Aorta (tissue), 5 donors: ENCODE measurements at regions not wholly inside any gene's neighbourhood (a gene's known extent, or its start where the extent isn't known, plus 50 kb on each side); places are given as distances from the start of the nearest gene placed in this dataset.

Source experiments
- ATAC-seq: fragments of 200-7000 bp; cut with Tn5 transposase; one replicate; pipeline ENCODE4 v1.9.1; 2022; ENCODE audit warnings: moderate library complexity; ENCODE audit not compliant: low FRiP score
- DNase-seq, 2 donors: peaks; one replicate each; pipeline ENCODE4 v3.0.0-alpha.2; 2020
- H3K27ac ChIP-seq, 2 donors: one replicate each; pipeline ENCODE4 v1.5.1; 2013; ENCODE audit warnings: low read length in 2 of 2, mild to moderate bottlenecking in 2 of 2, moderate library complexity in 2 of 2, control low read depth in 1 of 2, inconsistent platforms in 1 of 2, low read depth in 1 of 2
- H3K27me3 ChIP-seq, 2 donors: one replicate each; pipeline ENCODE4 v1.6.1; 2013; ENCODE audit warnings: control low read depth in 1 of 2, low read length in 1 of 2, mild to moderate bottlenecking in 1 of 2, moderate library complexity in 1 of 2; ENCODE audit not compliant: insufficient read depth in 2 of 2, control insufficient read depth in 1 of 2
- H3K36me3 ChIP-seq, 2 donors: one replicate each; pipeline ENCODE4 v1.6.1; 2013; ENCODE audit warnings: control low read depth in 1 of 2, low read length in 1 of 2, mild to moderate bottlenecking in 1 of 2; ENCODE audit not compliant: insufficient read depth in 2 of 2, control insufficient read depth in 1 of 2
- H3K4me1 ChIP-seq, 2 donors: one replicate each; pipeline ENCODE4 v1.6.1; 2013; ENCODE audit warnings: low read length in 2 of 2, control low read depth in 1 of 2, mild to moderate bottlenecking in 1 of 2, moderate library complexity in 1 of 2; ENCODE audit not compliant: insufficient read depth in 2 of 2, control insufficient read depth in 1 of 2
- H3K4me3 ChIP-seq, 2 donors: one replicate each; pipeline ENCODE4 v1.5.1; 2013; ENCODE audit warnings: low read length in 2 of 2, control low read depth in 1 of 2, mild to moderate bottlenecking in 1 of 2
- H3K9me3 ChIP-seq: one replicate; pipeline ENCODE4 v1.6.1; 2013; ENCODE audit warnings: mild to moderate bottlenecking, low read length; ENCODE audit not compliant: control insufficient read depth
- WGBS, 2 donors: extraction: QIAGEN DNeasy Blood & Tissue Kit; methylation state at CpG; one replicate each; pipeline ENCODE4 v1.1.7; 2013; 5-methylcytosine and 5-hydroxymethylcytosine counted together
- intact Hi-C, 2 donors: fragments of 100-400 bp; cut with DNase I; formaldehyde crosslinking; loops; one replicate each; pipeline versions ENCODE4 v1.14.2 to v1.15.0; 2022
- donor health status: healthy with polysubstance abuse.
- donor health status: Bipolar disorder and iron deficiency.
- donor health status: DM: no; HTN: no; CAD: no.
- donor health status: DM: no; HTN: no; CAD: no.
- donor health status: DM: yes; HTN: yes; CAD: no.

DNA sequence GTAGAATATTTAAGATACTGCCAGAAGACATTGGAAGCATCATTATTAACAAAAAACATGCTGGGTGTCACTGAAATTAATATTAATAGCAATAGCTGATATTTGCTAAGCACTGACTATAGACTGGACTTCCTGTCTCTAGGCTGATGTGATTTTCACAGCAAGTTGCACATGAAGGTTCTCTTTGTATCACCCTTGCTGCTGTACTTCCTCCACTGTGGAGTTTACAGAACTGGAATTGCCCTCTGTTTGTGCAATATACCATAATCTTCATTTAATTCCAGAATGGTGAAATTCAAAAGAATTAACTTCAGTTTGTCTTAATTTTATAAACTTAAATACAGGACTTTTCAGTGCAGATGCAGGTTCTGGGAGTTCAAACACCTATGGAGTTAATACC is 585.1 kb downstream of the RNF144A start:
- no peak overlapping the region for H3K4me3 ChIP-seq
- intact Hi-C loops = no loop called here
- peaks cover 0 to 2% of the 10 kb centered on the region in 2 donors for H3K27me3 ChIP-seq
- H3K27ac ChIP-seq = no peak overlapping the region
- H3K4me1 ChIP-seq = no peaks in the 10 kb centered on the region
- DNase-seq (no peak), ATAC-seq (no peak)
- H3K36me3 ChIP-seq = no peaks in the 10 kb centered on the region
- H3K9me3 ChIP-seq = no peaks in the 10 kb centered on the region

DNA sequence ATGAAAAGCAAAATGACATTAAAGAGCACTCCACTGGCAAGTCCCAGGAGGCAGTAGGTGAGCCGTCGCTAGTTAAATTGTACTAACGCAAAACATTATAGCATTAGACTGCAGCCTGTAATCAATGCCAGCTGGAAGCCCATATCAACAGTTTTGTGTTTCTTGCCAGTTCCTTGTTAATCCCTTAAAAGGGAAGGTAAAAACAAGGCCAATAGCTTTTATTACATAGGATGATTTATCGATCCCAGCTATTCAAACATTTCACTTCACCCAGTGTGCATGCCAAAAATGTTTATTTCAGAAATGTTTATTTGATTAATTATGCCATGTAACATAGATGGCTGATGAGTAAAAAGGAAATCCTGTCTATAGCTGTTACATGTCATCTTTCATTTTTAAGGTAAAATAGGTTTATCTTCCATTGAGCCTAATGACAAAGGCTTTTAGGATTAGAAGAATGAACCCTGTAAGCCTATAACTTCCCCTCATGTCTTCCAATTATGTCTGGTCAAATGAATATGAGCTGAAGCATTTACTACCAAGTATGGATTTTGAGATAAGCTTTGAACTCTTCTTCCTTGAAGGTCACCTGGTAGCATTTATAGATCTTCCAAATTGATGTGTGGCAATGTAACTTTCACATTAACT is 591.2 kb downstream of the RNF144A start:
- DNase-seq (no peak), ATAC-seq (no peak)
- H3K4me1 ChIP-seq = no peaks in the 10 kb centered on the region
- H3K27me3 ChIP-seq = peaks cover 0 to 2% of the 10 kb centered on the region in 2 donors
- H3K9me3 ChIP-seq = peaks cover 4% of the 10 kb centered on the region
- intact Hi-C loops = no loop called here
- H3K36me3 ChIP-seq = no peaks in the 10 kb centered on the region
- H3K27ac ChIP-seq = no peak overlapping the region
- WGBS, 2 donors = 19 to 21% methylated on average over 4 of the region's 4 CpGs
- H3K4me3 ChIP-seq = no peak overlapping the region

DNA sequence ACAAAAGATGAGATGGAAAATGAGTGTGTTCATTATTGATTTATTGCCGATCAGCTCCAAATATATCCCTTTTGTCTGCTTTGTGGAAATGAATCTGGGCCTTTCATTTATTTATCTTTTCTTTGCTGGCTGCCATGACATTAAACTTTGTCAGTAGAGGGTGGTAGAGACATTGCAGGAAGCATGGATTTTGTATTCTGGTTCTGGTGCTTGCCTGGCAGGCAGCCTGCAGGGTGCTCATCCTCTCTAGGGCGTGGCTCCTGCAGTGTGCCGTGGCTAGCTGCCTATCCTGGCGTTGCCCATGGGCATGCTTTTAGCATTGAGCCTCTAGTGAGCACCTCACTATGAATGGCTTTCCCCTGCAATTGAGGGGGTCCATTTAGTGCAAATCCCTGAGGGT is 593.1 kb downstream of the RNF144A start:
- ATAC-seq (no peak), DNase-seq (no peak)
- intact Hi-C loops = no loop called here
- H3K4me1 ChIP-seq = no peaks in the 10 kb centered on the region
- peaks cover 0 to 2% of the 10 kb centered on the region in 2 donors for H3K27me3 ChIP-seq
- no peaks in the 10 kb centered on the region for H3K36me3 ChIP-seq
- H3K9me3 ChIP-seq = peaks cover 4% of the 10 kb centered on the region
- H3K27ac ChIP-seq = no peak overlapping the region
- 84 to 96% methylated on average over 4 of the region's 4 CpGs for WGBS, 2 donors
- no peak overlapping the region for H3K4me3 ChIP-seq

DNA sequence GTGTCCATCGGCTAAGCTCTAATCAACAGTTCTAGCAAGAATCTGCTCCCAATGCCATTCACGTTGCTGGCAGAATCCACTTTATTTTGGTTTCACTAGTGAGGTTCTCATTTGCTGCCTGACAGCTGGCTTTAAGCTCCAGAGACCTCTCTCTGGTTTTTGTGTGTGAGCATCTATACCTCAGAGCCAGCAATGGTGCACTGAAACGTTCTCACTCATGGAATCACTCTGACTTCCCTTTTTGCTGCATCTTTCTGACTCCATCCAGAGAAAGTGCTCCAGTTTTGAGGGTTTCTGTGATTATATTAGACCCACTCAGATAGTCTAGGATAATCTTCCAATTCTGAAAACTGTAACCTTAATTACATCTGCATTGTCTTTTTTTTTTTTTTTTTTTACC is 596.6 kb downstream of the RNF144A start:
- Histone ChIP-seq H3K36me3 (no peaks in the 10 kb centered on the region), H3K9me3 (peaks cover 4% of the 10 kb centered on the region), H3K4me1 (no peaks in the 10 kb centered on the region), H3K27me3 (no peaks in the 10 kb centered on the region), H3K4me3 (no peak overlapping the region), H3K27ac (no peak overlapping the region)
- intact Hi-C loops = no loop called here
- WGBS, 2 donors = 78 to 86% methylated on average over 3 of the region's 3 CpGs
- DNase-seq (no peak), ATAC-seq (no peak)

DNA sequence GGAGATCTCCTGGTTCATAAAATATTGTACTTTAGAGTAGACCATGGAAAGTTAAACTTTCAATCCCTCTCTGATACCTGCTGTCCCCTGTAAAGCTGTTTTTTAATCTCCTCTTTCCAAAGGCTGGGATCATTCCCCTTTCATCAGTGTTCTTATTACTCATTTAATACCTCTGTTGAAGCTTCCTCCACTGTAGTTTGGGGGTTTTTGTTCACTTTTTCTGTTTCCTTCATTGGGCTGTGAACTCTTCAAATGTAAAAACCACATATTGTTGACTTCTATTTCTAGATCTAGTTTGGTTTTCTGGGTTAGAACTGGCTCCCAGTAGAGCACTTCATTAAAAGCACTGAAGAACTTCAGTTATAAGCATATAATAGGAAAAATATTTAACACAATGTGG is 598.1 kb downstream of the RNF144A start:
- DNase-seq = no peak
- H3K9me3 ChIP-seq = peaks cover 4% of the 10 kb centered on the region
- no peaks in the 10 kb centered on the region for H3K4me1 ChIP-seq
- H3K27me3 ChIP-seq = no peaks in the 10 kb centered on the region
- no peak overlapping the region for H3K4me3 ChIP-seq
- H3K27ac ChIP-seq = no peak overlapping the region
- H3K36me3 ChIP-seq = no peaks in the 10 kb centered on the region
- no peak for ATAC-seq
- intact Hi-C loops = no loop called here

DNA sequence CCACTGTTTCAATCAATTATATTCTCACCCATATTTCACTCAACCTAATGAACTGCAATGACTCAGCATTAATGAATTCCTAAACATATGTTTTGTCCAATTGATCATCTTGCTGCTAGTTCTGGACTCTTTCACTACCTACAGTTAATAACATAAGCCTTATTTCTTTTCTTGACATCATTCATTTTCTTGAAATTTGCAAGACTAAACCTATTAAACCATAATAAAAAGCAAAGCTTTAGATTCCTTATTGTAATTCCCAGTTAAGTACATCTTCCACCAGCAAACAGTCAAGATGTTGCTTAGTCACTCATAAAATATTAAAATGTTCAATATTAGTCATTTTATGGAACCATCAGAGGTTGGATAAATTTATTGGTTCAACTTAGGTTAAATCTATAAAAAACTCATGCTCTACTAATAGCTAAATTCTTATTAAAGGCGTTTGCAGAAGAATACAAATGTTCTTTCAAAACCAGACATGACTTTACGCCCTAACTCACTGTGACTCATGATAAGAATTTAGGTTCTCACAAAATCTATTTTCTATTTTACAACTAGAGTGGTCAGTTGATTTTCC is 599.4 kb downstream of the RNF144A start:
- Histone ChIP-seq H3K27ac (no peak overlapping the region), H3K27me3 (no peaks in the 10 kb centered on the region), H3K4me3 (no peak overlapping the region), H3K4me1 (no peaks in the 10 kb centered on the region), H3K36me3 (no peaks in the 10 kb centered on the region), H3K9me3 (peaks cover 1% of the 10 kb centered on the region)
- intact Hi-C loops = no loop called here
- DNase-seq (no peak), ATAC-seq (no peak)
- 39 to 53% methylated on average over 2 of the region's 2 CpGs for WGBS, 2 donors

DNA sequence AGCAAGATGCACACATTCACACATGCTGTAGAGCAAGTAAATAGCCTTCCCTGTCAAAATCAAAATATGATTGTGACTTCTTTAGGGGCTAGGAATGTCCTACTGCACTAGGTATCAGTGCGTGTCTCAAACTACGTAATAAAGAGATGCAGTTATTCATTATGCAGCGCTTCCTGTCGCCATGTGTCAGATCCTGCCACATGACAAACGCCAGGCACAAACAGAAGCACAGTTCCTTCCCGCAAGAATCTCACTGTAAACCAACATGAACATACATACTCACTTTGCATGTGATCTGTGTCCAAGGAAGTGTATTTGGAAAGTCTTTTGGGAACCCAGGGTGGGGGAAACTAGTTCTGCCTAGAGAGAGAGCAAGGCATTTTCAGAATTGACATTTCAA is 599.9 kb downstream of the RNF144A start:
- intact Hi-C loops = no loop called here
- DNase-seq = no peak
- Histone ChIP-seq H3K36me3 (no peaks in the 10 kb centered on the region), H3K4me1 (no peaks in the 10 kb centered on the region), H3K9me3 (peaks cover 1% of the 10 kb centered on the region), H3K27me3 (no peaks in the 10 kb centered on the region), H3K4me3 (no peak overlapping the region), H3K27ac (no peak overlapping the region)
- 45 to 50% methylated on average over 6 of the region's 6 CpGs for WGBS, 2 donors
- ATAC-seq = no peak

DNA sequence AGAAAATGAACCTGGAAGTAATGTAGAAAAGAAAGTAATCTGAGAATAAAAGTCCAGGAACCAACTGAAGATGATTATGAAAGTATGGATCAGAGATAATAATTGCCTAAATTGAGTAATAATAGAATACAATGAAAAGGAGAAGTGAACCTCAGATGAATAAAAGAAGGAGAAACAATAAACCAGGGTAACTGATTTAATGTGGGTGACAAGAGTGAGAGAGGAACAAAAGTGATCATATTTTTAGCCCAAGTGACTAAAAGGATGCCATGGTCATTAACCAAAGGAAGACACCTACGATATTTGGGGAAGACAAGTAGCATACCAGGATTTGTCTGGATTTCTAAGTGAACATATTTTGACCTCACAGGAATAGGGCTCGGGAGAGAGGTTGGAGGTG is 600.6 kb downstream of the RNF144A start:
- 94 to 95% methylated on average over 2 of the region's 2 CpGs for WGBS, 2 donors
- no peak overlapping the region for H3K4me3 ChIP-seq
- H3K27ac ChIP-seq = no peak overlapping the region

DNA sequence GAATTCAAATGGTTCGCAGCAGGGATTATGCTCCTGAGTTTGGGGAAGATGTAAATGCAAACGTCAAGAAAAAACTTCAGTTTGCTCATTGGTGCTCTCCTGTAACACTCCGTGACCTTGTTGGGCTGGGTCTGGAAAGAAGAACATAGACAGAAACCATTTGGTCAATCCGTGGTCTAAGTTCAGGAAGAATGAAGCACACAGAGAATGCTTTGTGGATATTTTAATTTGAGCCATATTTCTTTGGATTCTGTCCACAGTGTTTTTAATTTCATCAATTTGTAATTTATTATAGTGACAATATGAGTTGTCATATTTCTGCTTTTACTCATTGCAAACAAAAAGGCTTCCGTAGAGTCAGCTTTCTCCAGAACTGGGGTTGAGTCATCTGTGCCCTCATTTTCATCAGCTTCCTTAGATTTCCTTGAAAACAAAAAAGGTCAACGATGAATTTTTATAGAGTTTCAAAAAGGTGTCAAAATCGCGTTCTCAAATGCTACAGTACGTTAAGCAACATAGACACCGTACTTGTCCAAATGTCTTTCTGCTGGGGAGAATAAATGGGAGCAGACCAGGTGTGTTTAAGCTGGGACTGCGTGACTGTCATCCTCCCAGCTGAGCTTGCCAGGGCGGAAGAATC is 606.4 kb downstream of the RNF144A start:
- Histone ChIP-seq H3K4me1 (no peaks in the 10 kb centered on the region), H3K27me3 (no peaks in the 10 kb centered on the region), H3K27ac (no peak overlapping the region), H3K36me3 (no peaks in the 10 kb centered on the region), H3K9me3 (no peaks in the 10 kb centered on the region), H3K4me3 (no peak overlapping the region)
- WGBS, 2 donors = 72 to 74% methylated on average over 12 of the region's 12 CpGs
- DNase-seq (no peak), ATAC-seq (no peak)
- intact Hi-C loops = no loop called here

More for the DNA sequence above, 600.6 kb downstream of the RNF144A start:
- no peaks in the 10 kb centered on the region for H3K27me3 ChIP-seq
- H3K4me1 ChIP-seq = no peaks in the 10 kb centered on the region
- no peaks in the 10 kb centered on the region for H3K36me3 ChIP-seq
- no peaks in the 10 kb centered on the region for H3K9me3 ChIP-seq
- DNase-seq = no peak
- intact Hi-C loops = no loop called here
- no peak for ATAC-seq
